KMS-11 (cell line): ENCODE measurements at regions not wholly inside any gene's neighbourhood (a gene's known extent, or its start where the extent isn't known, plus 50 kb on each side); places are given as distances from the start of the nearest gene placed in this dataset.

Experiments used
- H2AFZ ChIP-seq: fragments of 200-600 bp; sonication (generic); 2 replicates; pipeline ENCODE4 v1.6.1; 2016; ENCODE audit warnings: antibody characterized with exemption, mixed run types, low read depth
- H3K27ac ChIP-seq: fragments of 200-600 bp; sonication (generic); 2 replicates; pipeline ENCODE4 v1.6.1; 2016; ENCODE audit warnings: mild to moderate bottlenecking, mixed run types
- H3K27me3 ChIP-seq: fragments of 200-600 bp; sonication (generic); 2 replicates; pipeline ENCODE4 v1.6.1; 2017; ENCODE audit warnings: mild to moderate bottlenecking, low read depth, mixed run types, moderate library complexity; ENCODE audit not compliant: insufficient read depth
- H3K36me3 ChIP-seq: fragments of 200-600 bp; sonication (generic); 2 replicates; pipeline ENCODE4 v1.6.1; 2017; ENCODE audit warnings: mild to moderate bottlenecking, mixed run types; ENCODE audit not compliant: insufficient read depth
- H3K4me1 ChIP-seq: fragments of 200-600 bp; sonication (generic); 2 replicates; pipeline ENCODE4 v1.6.1; 2016; ENCODE audit warnings: mild to moderate bottlenecking, low read depth, mixed run types; ENCODE audit not compliant: poor library complexity, severe bottlenecking
- H3K4me2 ChIP-seq: fragments of 200-600 bp; sonication (generic); 2 replicates; pipeline ENCODE4 v1.7.0; 2016; ENCODE audit warnings: mild to moderate bottlenecking, mixed run types
- H3K4me3 ChIP-seq: fragments of 200-600 bp; sonication (generic); IDR thresholded peaks from 2 replicates; pipeline ENCODE4 v1.6.1; 2017; ENCODE audit warnings: low read depth, low read length, mixed read lengths; ENCODE audit not compliant: insufficient read depth
- H3K79me2 ChIP-seq: fragments of 200-600 bp; sonication (generic); 2 replicates; pipeline ENCODE4 v1.6.1; 2016; ENCODE audit warnings: low read depth, mixed run types; ENCODE audit not compliant: insufficient read depth
- H3K9ac ChIP-seq: fragments of 200-600 bp; sonication (generic); 2 replicates; pipeline ENCODE4 v1.6.1; 2016; ENCODE audit warnings: mild to moderate bottlenecking, mixed run types
- H4K20me1 ChIP-seq: fragments of 200-600 bp; sonication (generic); 2 replicates; pipeline ENCODE4 v1.6.1; 2016; ENCODE audit warnings: mild to moderate bottlenecking, mixed run types; ENCODE audit not compliant: insufficient read depth
- CTCF ChIP-seq: fragments of 200-600 bp; sonication (generic); conservative IDR thresholded peaks from 2 replicates; pipeline ENCODE4 v1.6.1; 2017; ENCODE audit warnings: low read depth, mild to moderate bottlenecking, antibody characterized with exemption, low read length, moderate library complexity, mixed read lengths

- Histone ChIP-seq H3K4me1 (peaks cover 12% of the 10 kb centered on the region), H3K79me2 (no peaks in the 10 kb centered on the region), H3K4me2 (no peak overlapping the region), H3K27me3 (no peaks in the 10 kb centered on the region), H2AFZ (no peak overlapping the region), H3K27ac (no peak overlapping the region), H3K4me3 (no peak overlapping the region), H4K20me1 (no peaks in the 10 kb centered on the region), H3K36me3 (no peaks in the 10 kb centered on the region), H3K9ac (no peak overlapping the region)
- no peak for TF ChIP-seq CTCF
Observed at GRCh38 chr5:120106912-120107525, 357.1 kb upstream of the PRR16 start.

GRCh38 chr5:120108586-120109248 is 355.4 kb upstream of the PRR16 start:
- Histone ChIP-seq H3K36me3 (no peaks in the 10 kb centered on the region), H3K79me2 (no peaks in the 10 kb centered on the region), H3K9ac (no peak overlapping the region), H2AFZ (no peak overlapping the region), H3K27me3 (no peaks in the 10 kb centered on the region), H3K4me3 (no peak overlapping the region), H3K27ac (no peak overlapping the region), H4K20me1 (no peaks in the 10 kb centered on the region), H3K4me2 (no peak overlapping the region), H3K4me1 (peaks cover 4% of the 10 kb centered on the region)
- no peak for TF ChIP-seq CTCF

- Histone ChIP-seq H3K4me3 (no peak overlapping the region), H3K27me3 (no peaks in the 10 kb centered on the region), H3K36me3 (no peaks in the 10 kb centered on the region), H4K20me1 (no peaks in the 10 kb centered on the region), H3K27ac (no peak overlapping the region), H3K4me2 (no peak overlapping the region), H3K9ac (no peak overlapping the region), H3K79me2 (no peaks in the 10 kb centered on the region), H3K4me1 (no peaks in the 10 kb centered on the region), H2AFZ (no peak overlapping the region)
- TF ChIP-seq CTCF: no peak
Observed at GRCh38 chr5:120122703-120123102, 341.4 kb upstream of the PRR16 start.

- no peaks in the 10 kb centered on the region for H3K36me3 ChIP-seq
- no peaks in the 10 kb centered on the region for H3K79me2 ChIP-seq
- H3K27ac ChIP-seq: no peak overlapping the region
- no peaks in the 10 kb centered on the region for H4K20me1 ChIP-seq
- H3K4me3 ChIP-seq: no peak overlapping the region
- H3K4me1 ChIP-seq: no peaks in the 10 kb centered on the region
- no peak for TF ChIP-seq CTCF
- H3K4me2 ChIP-seq: no peak overlapping the region
- no peaks in the 10 kb centered on the region for H3K27me3 ChIP-seq
- no peak overlapping the region for H3K9ac ChIP-seq
- H2AFZ ChIP-seq: no peak overlapping the region
Observed at GRCh38 chr5:120124031-120124430, 340.1 kb upstream of the PRR16 start.
